Uterus (tissue), 3 donors: ENCODE measurements at regions not wholly inside any gene's neighbourhood (a gene's known extent, or its start where the extent isn't known, plus 50 kb on each side); places are given as distances from the start of the nearest gene placed in this dataset.

Experiments used
- DNase-seq, 2 donors: peaks; one replicate each; pipeline ENCODE4 v3.0.0-alpha.2; 2019 to 2020
- H3K27ac ChIP-seq, 2 donors: fragments of 200-600 bp; sonication (generic); 1 replicate in 1 of 2; 2 replicates in 1 of 2; pipeline ENCODE4 v1.5.1; 2016 to 2018
- H3K27me3 ChIP-seq, 2 donors: fragments of 200-600 bp; sonication (generic); one replicate each; pipeline ENCODE4 v1.5.1; 2018 to 2019; ENCODE audit warnings: control low read depth in 1 of 2
- H3K36me3 ChIP-seq, 2 donors: fragments of 200-600 bp; sonication (generic); one replicate each; pipeline ENCODE4 v1.5.1; 2019; ENCODE audit warnings: control low read depth in 1 of 2
- H3K4me1 ChIP-seq, 2 donors: fragments of 200-600 bp; sonication (generic); one replicate each; pipeline ENCODE4 v1.5.1; 2018 to 2019; ENCODE audit warnings: control low read depth in 1 of 2
- H3K4me3 ChIP-seq, 2 donors: fragments of 200-600 bp; sonication (generic); 1 replicate in 1 of 2; 2 replicates in 1 of 2; pipeline ENCODE4 v1.5.1; 2018 to 2019; ENCODE audit warnings: mild to moderate bottlenecking in 1 of 2
- H3K9me3 ChIP-seq, 2 donors: fragments of 200-600 bp; sonication (generic); one replicate each; pipeline ENCODE4 v1.5.1; 2019; ENCODE audit warnings: control low read depth in 1 of 2
- CTCF ChIP-seq, 4 experiments: fragments of 200-600 bp in 2 of 4; fragments of 450-650 bp in 2 of 4; sonication (generic) in 2 of 4; IDR thresholded peaks; one replicate each; pipeline ENCODE4 v1.5.1; 2016 to 2019; ENCODE audit warnings: antibody characterized with exemption in 4 of 4, mild to moderate bottlenecking in 2 of 4, moderate library complexity in 1 of 4
- POLR2A ChIP-seq, 2 donors: fragments of 450-650 bp; IDR thresholded peaks; one replicate each; pipeline ENCODE4 v1.6.1; 2016; ENCODE audit warnings: antibody characterized with exemption in 2 of 2, mild to moderate bottlenecking in 1 of 2, moderate library complexity in 1 of 2
- intact Hi-C: fragments of 100-400 bp; cut with DNase I; formaldehyde crosslinking; loops from one replicate; pipeline ENCODE4 v1.15.1; 2023; ENCODE audit warnings: low total_unique reads
- donor health status: DM: yes; HTN: yes; CAD: no.

GRCh38 chr4:144338834-144339233, 198.3 kb upstream of the GYPA start:
- no peaks in the 10 kb centered on the region for H3K36me3 ChIP-seq
- H3K27me3 ChIP-seq = no peaks in the 10 kb centered on the region
- no peaks in the 10 kb centered on the region for H3K4me1 ChIP-seq
- H3K27ac ChIP-seq = no peak overlapping the region
- intact Hi-C loops = no loop called here
- H3K4me3 ChIP-seq = no peak overlapping the region
- no peak for DNase-seq
- no peaks in the 10 kb centered on the region for H3K9me3 ChIP-seq
- TF ChIP-seq POLR2A (IDR thresholded peaks at IDR 0.05) (no peak), CTCF (IDR thresholded peaks at IDR 0.05) (no peak)

GRCh38 chr4:144340931-144341330, 200.4 kb upstream of the GYPA start:
- intact Hi-C loops = no loop called here
- H3K27ac ChIP-seq = no peak overlapping the region
- TF ChIP-seq POLR2A (IDR thresholded peaks at IDR 0.05) (no peak), CTCF (IDR thresholded peaks at IDR 0.05) (no peak)
- H3K27me3 ChIP-seq = no peaks in the 10 kb centered on the region
- H3K36me3 ChIP-seq = no peaks in the 10 kb centered on the region
- H3K4me1 ChIP-seq = no peaks in the 10 kb centered on the region
- no peaks in the 10 kb centered on the region for H3K9me3 ChIP-seq
- no peak for DNase-seq
- no peak overlapping the region for H3K4me3 ChIP-seq

GRCh38 chr4:144342949-144343760, 202.6 kb upstream of the GYPA start:
- Histone ChIP-seq H3K27ac (no peak overlapping the region), H3K9me3 (no peaks in the 10 kb centered on the region), H3K27me3 (no peaks in the 10 kb centered on the region), H3K36me3 (no peaks in the 10 kb centered on the region), H3K4me3 (no peak overlapping the region), H3K4me1 (no peaks in the 10 kb centered on the region)
- intact Hi-C loops = no loop called here
- TF ChIP-seq CTCF (IDR thresholded peaks at IDR 0.05) (no peak), POLR2A (IDR thresholded peaks at IDR 0.05) (no peak)
- no peak for DNase-seq

GRCh38 chr4:144347121-144347520, 206.6 kb upstream of the GYPA start:
- no peaks in the 10 kb centered on the region for H3K9me3 ChIP-seq
- no peaks in the 10 kb centered on the region for H3K36me3 ChIP-seq
- no peak for TF ChIP-seq POLR2A (IDR thresholded peaks at IDR 0.05)
- TF ChIP-seq CTCF (IDR thresholded peaks at IDR 0.05) = no peak
- no peaks in the 10 kb centered on the region for H3K27me3 ChIP-seq
- intact Hi-C loops = no loop called here
- no peak for DNase-seq
- no peak overlapping the region for H3K27ac ChIP-seq
- H3K4me3 ChIP-seq = no peak overlapping the region
- H3K4me1 ChIP-seq = no peaks in the 10 kb centered on the region

GRCh38 chr4:144350706-144351105, 210.2 kb upstream of the GYPA start:
- Histone ChIP-seq H3K4me1 (no peaks in the 10 kb centered on the region), H3K9me3 (no peaks in the 10 kb centered on the region), H3K27ac (no peak overlapping the region), H3K27me3 (no peaks in the 10 kb centered on the region), H3K4me3 (no peak overlapping the region), H3K36me3 (no peaks in the 10 kb centered on the region)
- TF ChIP-seq CTCF (IDR thresholded peaks at IDR 0.05) = no peak
- TF ChIP-seq POLR2A (IDR thresholded peaks at IDR 0.05) = no peak
- DNase-seq = no peak
- intact Hi-C loops = no loop called here
